ENCODE measurements at regions not wholly inside any gene's neighbourhood (a gene's known extent, or its start where the extent isn't known, plus 50 kb on each side); places are given as distances from the start of the nearest gene placed in this dataset.

- TF ChIP-seq POLR2A (IDR thresholded peaks at IDR 0.05) (no peak), CTCF (IDR thresholded peaks at IDR 0.05) (no peak)
- WGBS, 2 donors: 90 to 93% methylated on average over 2 of the region's 2 CpGs
- Histone ChIP-seq H3K9me3 (no peaks in the 10 kb centered on the region), H3K36me3 (no peaks in the 10 kb centered on the region), H3K4me3 (replicated peaks in 1 of 3) (no peak overlapping the region), H3K4me1 (no peaks in the 10 kb centered on the region), H3K27me3 (no peaks in the 10 kb centered on the region), H3K27ac (no peak overlapping the region)
- intact Hi-C loops (cut with DNase I): no loop called here
- DNase-seq: no peak
These were observed 68.8 kb downstream of the PMAIP1 start for GRCh38 chr18:59968583-59968982.

- H3K27ac ChIP-seq: no peak overlapping the region
- DNase-seq: no peak
- intact Hi-C loops (cut with DNase I): no loop called here
- H3K4me1 ChIP-seq: no peaks in the 10 kb centered on the region
- TF ChIP-seq POLR2A (IDR thresholded peaks at IDR 0.05) (no peak), CTCF (IDR thresholded peaks at IDR 0.05) (no peak)
- H3K9me3 ChIP-seq: no peaks in the 10 kb centered on the region
- H3K4me3 ChIP-seq (replicated peaks in 1 of 3): no peak overlapping the region
- H3K36me3 ChIP-seq: no peaks in the 10 kb centered on the region
- WGBS, 2 donors: 97 to 100% methylated on average over 2 of the region's 2 CpGs
- no peaks in the 10 kb centered on the region for H3K27me3 ChIP-seq
These were observed 68.1 kb downstream of the PMAIP1 start for GRCh38 chr18:59967878-59968277.

- intact Hi-C loops (cut with DNase I): no loop called here
- H3K4me3 ChIP-seq (replicated peaks in 1 of 3): no peak overlapping the region
- no peak for DNase-seq
- H3K27me3 ChIP-seq: no peaks in the 10 kb centered on the region
- no peaks in the 10 kb centered on the region for H3K36me3 ChIP-seq
- H3K4me1 ChIP-seq: no peaks in the 10 kb centered on the region
- H3K27ac ChIP-seq: no peak overlapping the region
- 79 to 87% methylated on average over 2 of the region's 2 CpGs for WGBS, 2 donors
- no peaks in the 10 kb centered on the region for H3K9me3 ChIP-seq
- TF ChIP-seq CTCF (IDR thresholded peaks at IDR 0.05): no peak
- no peak for TF ChIP-seq POLR2A (IDR thresholded peaks at IDR 0.05)
These were observed 67.1 kb downstream of the PMAIP1 start for GRCh38 chr18:59966913-59967312.

- 58 to 60% methylated on average over 5 of the region's 5 CpGs for WGBS, 2 donors
- no peak for DNase-seq
- H3K27ac ChIP-seq: no peak overlapping the region
- H3K9me3 ChIP-seq: no peaks in the 10 kb centered on the region
- no peaks in the 10 kb centered on the region for H3K27me3 ChIP-seq
- H3K4me3 ChIP-seq (replicated peaks in 1 of 3): no peak overlapping the region
- no peaks in the 10 kb centered on the region for H3K36me3 ChIP-seq
- intact Hi-C loops (cut with DNase I): no loop called here
- TF ChIP-seq CTCF (IDR thresholded peaks at IDR 0.05): no peak
- TF ChIP-seq POLR2A (IDR thresholded peaks at IDR 0.05): no peak
- no peaks in the 10 kb centered on the region for H3K4me1 ChIP-seq
These were observed 63.4 kb downstream of the PMAIP1 start for GRCh38 chr18:59963229-59963628.

GRCh38 chr18:59961070-59961469, 61.3 kb downstream of the PMAIP1 start:
- DNase-seq: no peak
- no peak for TF ChIP-seq POLR2A (IDR thresholded peaks at IDR 0.05)
- TF ChIP-seq CTCF (IDR thresholded peaks at IDR 0.05): no peak
- Histone ChIP-seq H3K4me1 (no peaks in the 10 kb centered on the region), H3K4me3 (replicated peaks in 1 of 3) (no peak overlapping the region), H3K27me3 (no peaks in the 10 kb centered on the region), H3K27ac (no peak overlapping the region), H3K9me3 (no peaks in the 10 kb centered on the region), H3K36me3 (no peaks in the 10 kb centered on the region)
- intact Hi-C loops (cut with DNase I): no loop called here
- WGBS, 2 donors: 77 to 95% methylated on average over 4 of the region's 4 CpGs
